Parathyroid adenoma (tissue), 2 donors: ENCODE measurements at regions not wholly inside any gene's neighbourhood (a gene's known extent, or its start where the extent isn't known, plus 50 kb on each side); places are given as distances from the start of the nearest gene placed in this dataset.

ENCODE experiments used
- H2AFZ ChIP-seq: fragments of 300-600 bp; sonication (generic); one replicate; pipeline ENCODE4 v1.7.0; 2017; ENCODE audit warnings: antibody characterized with exemption, mild to moderate bottlenecking
- H3K27ac ChIP-seq: fragments of 300-600 bp; sonication (generic); one replicate; pipeline ENCODE4 v1.7.0; 2017
- H3K27me3 ChIP-seq: fragments of 300-600 bp; sonication (generic); one replicate; pipeline ENCODE4 v1.7.0; 2017; ENCODE audit warnings: low read length; ENCODE audit not compliant: control insufficient read depth, insufficient read depth
- H3K36me3 ChIP-seq: fragments of 300-600 bp; sonication (generic); one replicate; pipeline ENCODE4 v1.7.0; 2017; ENCODE audit warnings: low read length; ENCODE audit not compliant: control insufficient read depth, insufficient read depth
- H3K4me1 ChIP-seq: fragments of 300-600 bp; sonication (generic); one replicate; pipeline ENCODE4 v1.7.0; 2017; ENCODE audit warnings: control low read depth
- H3K4me2 ChIP-seq: fragments of 300-600 bp; sonication (generic); one replicate; pipeline ENCODE4 v1.7.0; 2017; ENCODE audit warnings: low read length
- H3K4me3 ChIP-seq: fragments of 300-600 bp; sonication (generic); one replicate; pipeline ENCODE4 v1.7.0; 2017; ENCODE audit warnings: low read depth, low read length
- H3K79me2 ChIP-seq: fragments of 300-600 bp; sonication (generic); one replicate; pipeline ENCODE4 v1.7.0; 2017; ENCODE audit warnings: control low read depth
- H3K9ac ChIP-seq: fragments of 300-600 bp; sonication (generic); one replicate; pipeline ENCODE4 v1.7.0; 2017; ENCODE audit warnings: mild to moderate bottlenecking
- H3K9me3 ChIP-seq: fragments of 300-600 bp; sonication (generic); one replicate; pipeline ENCODE4 v1.7.0; 2017; ENCODE audit warnings: low read length; ENCODE audit not compliant: control insufficient read depth
- CTCF ChIP-seq: fragments of 300-600 bp; sonication (generic); IDR thresholded peaks from one replicate; pipeline ENCODE4 v1.7.0; 2017; ENCODE audit warnings: antibody characterized with exemption, mild to moderate bottlenecking
- donor health status: primary hyperparathyroidism.

GRCh38 chr13:22238269-22238668 lies 567.4 kb downstream of the FGF9 start:
- no peaks in the 10 kb centered on the region for H3K36me3 ChIP-seq
- no peak overlapping the region for H3K4me3 ChIP-seq
- no peak overlapping the region for H3K27ac ChIP-seq
- no peaks in the 10 kb centered on the region for H3K4me1 ChIP-seq
- H3K4me2 ChIP-seq, result no peak overlapping the region
- TF ChIP-seq CTCF, result no peak
- no peaks in the 10 kb centered on the region for H3K9me3 ChIP-seq
- no peaks in the 10 kb centered on the region for H3K27me3 ChIP-seq
- H3K9ac ChIP-seq, result no peak overlapping the region
- no peak overlapping the region for H2AFZ ChIP-seq
- no peaks in the 10 kb centered on the region for H3K79me2 ChIP-seq

GRCh38 chr13:22240716-22241115 lies 569.8 kb downstream of the FGF9 start:
- H2AFZ ChIP-seq, result no peak overlapping the region
- H3K27me3 ChIP-seq, result no peaks in the 10 kb centered on the region
- H3K27ac ChIP-seq, result no peak overlapping the region
- H3K9me3 ChIP-seq, result no peaks in the 10 kb centered on the region
- no peak overlapping the region for H3K4me3 ChIP-seq
- H3K4me1 ChIP-seq, result no peaks in the 10 kb centered on the region
- no peaks in the 10 kb centered on the region for H3K79me2 ChIP-seq
- no peak overlapping the region for H3K9ac ChIP-seq
- no peak for TF ChIP-seq CTCF
- H3K36me3 ChIP-seq, result no peaks in the 10 kb centered on the region
- no peak overlapping the region for H3K4me2 ChIP-seq

- Histone ChIP-seq H3K36me3 (no peaks in the 10 kb centered on the region), H3K9ac (no peak overlapping the region), H3K4me2 (no peak overlapping the region), H3K9me3 (no peaks in the 10 kb centered on the region), H3K27me3 (no peaks in the 10 kb centered on the region), H3K4me3 (no peak overlapping the region), H3K27ac (no peak overlapping the region), H3K4me1 (no peaks in the 10 kb centered on the region), H3K79me2 (no peaks in the 10 kb centered on the region), H2AFZ (no peak overlapping the region)
- no peak for TF ChIP-seq CTCF
These were observed 572.7 kb downstream of the FGF9 start for GRCh38 chr13:22243469-22244163.

- H3K4me1 ChIP-seq, result no peaks in the 10 kb centered on the region
- H3K9me3 ChIP-seq, result no peaks in the 10 kb centered on the region
- no peak overlapping the region for H3K4me3 ChIP-seq
- H2AFZ ChIP-seq, result no peak overlapping the region
- H3K9ac ChIP-seq, result no peak overlapping the region
- no peak overlapping the region for H3K4me2 ChIP-seq
- H3K79me2 ChIP-seq, result no peaks in the 10 kb centered on the region
- no peaks in the 10 kb centered on the region for H3K27me3 ChIP-seq
- no peak for TF ChIP-seq CTCF
- no peak overlapping the region for H3K27ac ChIP-seq
- no peaks in the 10 kb centered on the region for H3K36me3 ChIP-seq
These were observed 581.5 kb downstream of the FGF9 start for GRCh38 chr13:22252281-22252830.

GRCh38 chr13:22253107-22253506 lies 582.2 kb downstream of the FGF9 start:
- Histone ChIP-seq H3K79me2 (no peaks in the 10 kb centered on the region), H3K36me3 (no peaks in the 10 kb centered on the region), H3K4me2 (no peak overlapping the region), H3K9ac (no peak overlapping the region), H3K27me3 (no peaks in the 10 kb centered on the region), H3K9me3 (no peaks in the 10 kb centered on the region), H3K4me3 (no peak overlapping the region), H3K27ac (no peak overlapping the region), H2AFZ (no peak overlapping the region), H3K4me1 (no peaks in the 10 kb centered on the region)
- TF ChIP-seq CTCF, result no peak
